Fibroblast of skin of abdomen (primary cell): ENCODE measurements at regions not wholly inside any gene's neighbourhood (a gene's known extent, or its start where the extent isn't known, plus 50 kb on each side); places are given as distances from the start of the nearest gene placed in this dataset.

ENCODE experiments used
- DNase-seq: peaks from one replicate; pipeline ENCODE4 v3.0.0-alpha.2; 2013

DNA sequence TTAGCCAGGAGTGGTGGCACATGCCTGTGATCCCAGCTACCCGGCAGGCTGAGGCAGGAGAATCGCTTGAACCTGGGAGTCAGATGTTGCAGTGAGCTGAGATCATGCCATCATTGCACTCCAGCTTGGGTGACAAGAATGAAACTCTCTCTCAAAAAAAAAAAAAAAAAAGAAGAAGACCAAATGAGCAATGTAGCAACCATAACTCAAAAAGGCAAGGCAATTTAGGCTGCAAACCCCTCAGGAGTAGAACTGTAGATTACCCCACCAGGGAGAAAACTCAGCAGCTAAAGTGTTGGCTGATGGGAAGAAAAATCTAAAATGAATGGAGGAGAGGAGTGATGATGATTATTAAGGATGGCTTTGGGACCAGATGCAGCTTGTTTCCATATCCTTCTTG lies 256.7 kb upstream of the UBASH3B start:
- no peak for DNase-seq

DNA sequence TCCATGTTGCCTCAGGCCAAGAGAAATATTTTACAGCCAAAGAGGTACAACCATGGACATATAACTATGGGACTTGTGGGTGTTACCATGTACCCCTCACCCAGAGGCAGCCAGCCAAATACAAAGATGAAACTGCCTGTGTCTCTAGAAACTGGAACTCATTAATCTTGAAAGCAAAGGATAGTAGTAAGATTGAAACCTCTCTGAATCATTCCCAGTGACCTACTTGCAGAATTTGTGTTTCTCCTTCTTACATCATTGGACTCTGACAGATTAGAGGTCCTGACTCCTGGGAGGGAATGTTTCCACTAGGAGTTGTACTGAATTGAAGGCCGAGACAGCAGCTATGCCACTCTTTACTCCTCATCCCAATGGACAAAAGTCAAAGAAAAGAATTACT lies 257.4 kb upstream of the UBASH3B start:
- peak; percentile 66 for DNase-seq

DNA sequence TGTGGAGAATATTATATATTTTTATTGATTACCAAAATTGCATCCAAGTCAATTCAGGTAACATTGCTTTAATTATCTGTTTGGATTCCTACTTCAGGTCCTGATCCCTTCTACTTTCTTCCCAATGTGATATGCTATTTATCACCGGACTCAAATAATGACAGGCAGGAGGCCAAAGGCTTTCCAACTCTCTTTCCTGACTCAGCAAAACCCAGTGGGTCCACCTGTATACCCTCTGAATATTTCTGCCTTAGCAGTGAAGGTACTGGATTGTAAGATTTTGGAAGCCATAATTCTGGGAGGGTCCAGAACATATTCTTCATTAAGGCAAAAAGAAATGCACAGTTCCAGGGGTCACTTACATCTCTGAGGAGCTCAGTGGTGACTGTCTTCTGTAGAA lies 260.2 kb upstream of the UBASH3B start:
- no peak for DNase-seq

DNA sequence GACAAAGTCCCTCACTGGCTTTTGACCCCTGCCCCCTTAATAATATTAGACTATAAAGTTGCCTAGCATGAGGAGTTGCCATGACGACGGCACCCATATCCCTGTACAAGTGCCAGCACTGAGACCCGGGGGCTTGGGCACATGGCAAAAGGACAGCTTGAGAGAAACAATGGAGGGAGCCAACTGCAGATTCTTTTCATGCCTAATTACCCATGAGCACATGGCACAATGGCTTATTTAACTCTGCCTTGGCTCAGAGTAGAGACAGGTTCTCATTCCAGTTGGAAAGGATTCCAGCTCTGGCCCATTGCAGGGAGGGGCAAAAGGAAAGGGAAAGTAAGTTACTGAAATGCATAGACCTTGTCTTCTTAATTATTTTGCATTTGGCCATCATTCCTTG lies 261.2 kb upstream of the UBASH3B start:
- DNase-seq = no peak

DNA sequence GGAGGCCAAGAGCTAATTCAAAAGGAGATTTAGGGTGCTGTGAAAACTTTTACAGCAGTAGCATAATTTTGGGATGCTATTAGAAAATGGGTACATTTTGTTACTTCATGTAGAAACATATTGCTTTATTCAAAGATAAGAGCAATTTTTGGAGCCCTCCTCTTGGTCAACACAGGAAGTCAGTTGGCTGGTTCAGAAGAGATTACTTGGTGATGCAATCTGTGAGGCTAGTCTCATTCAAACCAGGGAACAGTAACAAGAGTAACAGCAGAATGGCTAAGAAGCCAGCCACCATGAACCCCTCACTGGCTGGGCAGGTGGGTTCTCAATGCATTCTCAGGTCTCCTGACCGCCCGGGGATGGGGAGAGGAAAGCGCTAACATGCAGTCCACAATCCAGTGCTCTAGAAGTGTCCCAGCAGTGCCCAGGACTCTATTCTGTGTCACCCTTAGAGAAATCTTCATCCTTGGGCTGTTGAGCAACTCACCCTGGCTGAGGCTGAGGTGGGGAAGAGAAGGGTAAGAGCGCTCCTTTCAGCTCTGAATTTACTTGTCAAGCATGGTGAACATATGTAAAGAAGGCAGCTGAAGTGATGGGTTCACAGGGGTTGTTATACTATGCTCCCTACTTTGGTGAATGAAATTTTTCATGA lies 262.2 kb upstream of the UBASH3B start:
- no peak for DNase-seq

DNA sequence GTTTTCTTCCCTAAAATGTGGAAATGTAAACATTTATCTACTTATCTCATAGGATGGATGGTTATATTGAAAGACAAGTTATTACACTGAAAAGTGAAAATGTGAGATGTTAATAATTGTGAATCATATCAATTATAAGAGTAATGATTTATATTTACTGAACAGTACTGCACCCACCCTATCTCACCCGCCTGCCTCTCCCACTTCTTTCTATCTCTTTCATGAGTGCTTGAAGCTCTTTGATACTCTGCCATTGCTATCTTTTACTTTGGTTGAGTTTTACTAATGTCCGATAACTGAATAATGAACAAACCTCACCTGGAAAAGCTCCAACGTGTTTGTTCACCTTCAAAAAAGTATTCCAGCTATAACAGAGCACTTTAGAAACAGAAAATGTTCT lies 263.0 kb upstream of the UBASH3B start:
- no peak for DNase-seq

DNA sequence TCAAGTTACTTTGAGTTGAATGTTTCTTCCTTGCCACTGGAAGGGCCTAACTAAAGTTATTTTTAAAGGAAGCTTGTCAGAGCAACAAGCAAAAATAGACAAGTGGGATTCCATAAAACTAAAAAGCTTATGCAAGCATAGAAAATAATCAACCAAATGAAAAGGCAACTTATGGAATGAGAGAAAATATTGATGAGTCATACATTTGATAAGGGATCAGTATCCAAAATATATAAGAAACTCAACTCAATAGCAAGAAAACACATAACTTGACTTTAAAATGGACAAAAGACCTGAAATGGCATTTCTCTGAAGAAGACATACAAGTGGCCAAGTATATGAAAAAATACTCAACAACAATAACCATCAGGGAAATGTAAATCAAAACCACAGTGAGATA lies 264.5 kb upstream of the UBASH3B start:
- DNase-seq = no peak

DNA sequence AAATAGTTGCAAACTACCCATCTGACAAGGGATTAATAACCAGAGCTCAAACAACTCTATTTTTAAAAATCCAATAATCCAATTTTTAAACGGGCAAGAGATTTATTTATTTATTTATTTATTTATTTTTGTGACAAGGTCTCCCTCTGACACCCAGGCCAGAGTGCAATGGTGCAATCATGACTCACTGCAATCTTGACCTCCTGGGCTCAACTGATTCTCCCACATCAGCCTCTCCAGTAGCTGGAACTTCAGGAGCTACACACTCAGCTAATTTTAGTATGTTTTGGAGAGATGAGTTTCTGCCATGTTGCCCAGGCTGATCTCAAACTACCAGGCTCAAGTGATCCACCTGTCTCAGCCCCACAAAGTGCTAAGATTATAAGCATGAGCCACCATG lies 267.2 kb upstream of the BLID start:
- no peak for DNase-seq

DNA sequence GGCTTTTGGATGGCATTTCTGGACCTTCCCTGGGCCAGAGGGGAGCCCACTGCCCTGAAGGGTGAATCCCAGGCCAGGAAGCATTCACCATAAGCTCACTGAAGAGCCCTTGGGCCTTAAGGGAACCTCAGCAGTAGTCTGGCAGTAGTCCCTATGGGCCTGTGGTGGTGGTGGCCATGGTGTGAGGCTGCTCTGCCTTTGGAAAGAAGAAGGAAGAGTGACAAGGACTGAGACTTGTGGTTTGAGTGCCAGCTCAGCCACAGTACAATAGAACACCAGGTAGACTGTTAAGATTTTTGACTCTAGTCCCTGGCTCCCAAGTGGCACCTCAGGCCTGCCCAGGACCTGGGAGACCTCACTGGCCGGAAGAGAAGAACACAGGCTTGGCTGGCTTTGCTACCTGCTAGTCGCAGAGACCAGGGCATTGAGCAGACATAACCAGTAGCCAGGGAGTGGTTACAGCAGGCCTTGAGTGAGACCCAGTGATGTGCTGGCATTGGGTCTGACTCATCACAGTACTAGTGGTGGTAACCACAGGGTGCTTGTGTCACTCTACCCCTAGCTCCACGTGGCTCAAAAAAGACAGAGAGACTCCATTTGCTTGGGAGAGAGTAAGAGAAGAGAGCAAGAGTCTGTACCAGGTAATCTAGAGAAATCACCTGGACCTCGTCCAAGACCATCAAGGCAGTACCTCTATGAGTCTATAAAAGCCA lies 259.8 kb upstream of the BLID start:
- DNase-seq = peak; percentile 46

DNA sequence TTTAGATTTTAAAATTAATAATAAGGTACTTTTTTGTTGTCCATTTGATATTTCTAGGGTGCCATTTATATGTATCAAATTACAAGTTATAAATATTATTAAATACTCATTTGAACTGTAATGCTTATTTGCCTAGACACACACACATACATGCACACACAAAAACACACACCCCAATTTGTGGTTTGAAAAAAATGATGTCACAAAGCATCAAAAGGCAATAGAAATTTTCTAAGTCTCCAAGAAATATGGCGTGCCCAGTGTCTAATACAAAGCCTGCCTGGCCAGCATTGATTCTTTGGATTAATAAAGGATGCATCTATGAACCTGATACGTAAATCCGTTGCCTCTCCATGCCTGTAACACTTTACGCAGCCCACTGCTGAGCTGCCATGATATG lies 252.8 kb upstream of the BLID start:
- no peak for DNase-seq

DNA sequence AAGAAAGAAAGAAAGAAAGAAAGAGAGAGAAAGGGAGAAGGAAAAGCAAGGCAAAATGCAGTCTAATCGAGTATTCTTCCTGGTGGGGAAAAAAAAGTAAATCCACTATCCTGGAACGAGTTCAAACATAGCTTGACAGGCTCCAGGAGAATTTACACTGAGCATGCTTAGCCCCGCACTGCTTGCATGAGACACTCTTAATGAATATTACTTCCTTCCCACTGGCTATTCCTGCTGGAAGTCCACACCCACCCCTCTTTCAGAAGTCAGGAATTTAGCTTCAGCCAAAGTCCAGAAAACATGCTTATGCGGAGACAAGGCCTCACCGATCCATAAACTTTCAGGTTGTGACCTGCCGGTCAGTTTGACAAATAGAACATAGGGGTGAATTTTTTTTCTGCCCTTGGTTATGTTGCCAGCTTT lies 251.8 kb upstream of the BLID start:
- peak; percentile 78 for DNase-seq

DNA sequence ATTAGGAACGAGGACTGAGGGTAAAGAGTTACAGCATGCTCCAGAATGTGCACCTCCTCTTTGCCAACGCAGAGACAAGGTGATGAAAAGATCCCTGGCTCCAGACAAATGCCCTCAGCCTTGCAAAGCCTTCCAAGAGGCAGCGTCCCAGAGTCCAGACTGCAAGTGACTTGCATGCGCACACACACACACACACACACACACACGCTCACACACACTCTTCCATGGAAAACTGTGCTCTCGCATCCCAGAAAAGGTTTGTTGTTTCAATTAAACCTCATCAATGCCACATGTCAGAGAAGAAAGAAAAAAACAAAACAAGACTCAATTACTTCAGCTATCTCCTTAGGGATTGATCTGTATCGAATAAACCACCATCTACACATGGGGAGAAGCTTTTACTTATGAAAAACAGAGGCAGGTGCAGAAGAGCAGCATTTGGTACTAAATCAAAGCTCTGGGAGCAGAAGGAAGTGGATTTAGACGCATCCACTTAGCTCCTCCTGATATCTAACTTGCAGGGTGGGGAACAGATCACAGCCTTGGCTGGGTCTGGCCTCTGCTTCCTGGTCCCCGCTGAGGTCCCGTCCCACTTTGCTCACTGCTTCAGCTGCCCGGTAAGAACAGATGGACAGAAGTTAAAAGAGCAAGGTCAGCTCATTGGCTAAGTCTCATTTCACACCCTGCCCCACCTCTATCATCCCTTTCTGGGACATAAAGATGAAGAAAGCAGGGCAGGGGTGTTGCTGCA lies 249.8 kb upstream of the BLID start:
- DNase-seq = peak; percentile 36

DNA sequence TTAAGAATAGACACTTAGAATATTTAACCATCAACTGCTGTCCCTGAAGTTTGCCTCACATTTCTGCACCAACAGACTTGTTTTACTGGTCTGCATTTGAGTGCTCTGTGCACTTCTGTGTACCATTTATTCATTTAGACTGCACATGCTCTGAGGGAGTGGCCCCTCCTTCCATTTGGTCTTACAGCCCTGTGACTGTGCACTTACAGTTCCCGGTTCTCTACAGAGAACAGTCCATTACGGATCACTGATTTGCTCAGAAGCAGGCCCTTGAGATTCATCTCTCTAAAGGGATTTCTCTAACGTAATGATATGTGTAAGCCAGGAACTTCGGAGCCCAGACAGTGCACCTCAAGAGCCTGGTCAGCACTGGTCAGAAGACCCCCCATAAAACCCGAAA lies 247.3 kb upstream of the BLID start:
- no peak for DNase-seq

DNA sequence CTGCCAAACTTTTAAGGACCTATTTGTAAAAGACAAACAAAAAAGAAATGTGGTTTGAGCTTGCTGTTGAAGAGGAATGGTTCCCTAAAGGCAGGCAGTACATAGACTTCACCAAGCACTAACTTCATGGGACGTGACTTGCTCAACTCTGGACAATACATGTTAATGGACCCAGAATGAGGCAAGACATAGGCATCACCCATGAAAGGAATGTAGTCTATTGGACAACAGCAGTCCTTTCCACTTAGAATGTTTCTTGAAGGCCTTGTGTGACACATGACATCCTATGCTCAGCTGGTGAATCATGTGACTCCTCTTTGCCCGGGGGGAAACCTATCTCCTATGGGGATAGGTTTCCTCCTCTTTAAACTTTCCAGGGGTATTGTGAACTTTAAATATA lies 246.4 kb upstream of the BLID start:
- no peak for DNase-seq

DNA sequence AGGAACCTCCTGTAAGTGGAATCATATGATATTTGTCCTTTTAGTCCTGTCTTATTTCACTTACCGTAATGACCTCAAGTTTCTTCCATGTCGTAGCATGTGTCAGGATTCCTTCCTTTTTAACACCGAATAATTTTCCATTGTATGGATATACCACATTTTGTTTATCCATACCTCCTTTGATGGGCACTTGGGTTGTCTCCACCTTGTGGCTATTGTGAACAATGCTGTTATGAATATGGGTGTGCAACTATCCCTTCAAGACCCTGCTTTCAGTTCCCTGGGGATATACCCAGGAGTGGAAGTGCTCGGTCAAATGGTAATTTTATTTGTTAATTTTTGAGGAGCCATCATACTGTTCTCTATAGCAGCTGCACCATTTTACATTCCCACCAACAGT lies 244.9 kb upstream of the BLID start:
- DNase-seq = no peak

DNA sequence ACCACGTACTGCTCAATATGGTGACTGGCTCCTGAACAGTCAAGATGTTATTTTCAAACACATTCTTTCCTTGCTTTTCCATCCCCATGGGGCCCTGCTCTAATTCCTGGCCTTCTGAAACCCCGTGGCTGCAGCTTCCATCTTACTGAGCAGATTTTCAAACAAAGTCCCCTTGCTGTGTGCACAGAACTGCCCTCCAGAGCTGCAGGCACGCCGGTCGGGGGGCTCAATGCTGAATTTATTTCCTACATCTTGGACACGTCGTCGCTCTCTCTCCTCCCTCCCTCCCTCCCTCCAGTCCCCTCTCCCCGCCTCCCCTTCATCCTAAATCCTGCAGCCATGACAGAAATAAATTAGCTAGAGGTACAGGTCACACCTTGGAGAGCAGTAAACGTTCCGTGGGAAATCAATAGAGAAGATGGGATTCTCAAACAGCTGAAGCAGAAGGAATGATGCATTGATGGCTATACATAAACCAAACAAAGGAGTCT lies 243.1 kb upstream of the BLID start:
- DNase-seq = no peak

DNA sequence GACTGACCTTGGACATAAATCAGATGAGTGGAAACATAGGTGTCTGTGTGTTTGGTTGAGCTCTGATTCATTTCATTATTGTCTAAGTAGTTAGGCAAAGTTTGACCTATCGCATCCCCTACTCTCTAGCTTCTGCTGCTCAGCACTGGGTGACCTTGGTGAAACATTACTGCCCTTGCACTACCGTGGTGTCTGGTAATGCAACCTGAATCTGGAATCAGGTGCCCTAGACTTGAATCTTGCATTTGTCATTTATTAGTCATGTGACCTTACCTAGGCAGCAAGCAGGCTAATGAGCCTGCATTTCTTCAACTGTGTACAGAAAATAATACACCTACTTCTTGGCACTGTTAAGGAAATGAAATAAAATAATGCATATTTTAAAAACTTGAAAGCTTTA lies 242.3 kb upstream of the BLID start:
- DNase-seq = no peak

DNA sequence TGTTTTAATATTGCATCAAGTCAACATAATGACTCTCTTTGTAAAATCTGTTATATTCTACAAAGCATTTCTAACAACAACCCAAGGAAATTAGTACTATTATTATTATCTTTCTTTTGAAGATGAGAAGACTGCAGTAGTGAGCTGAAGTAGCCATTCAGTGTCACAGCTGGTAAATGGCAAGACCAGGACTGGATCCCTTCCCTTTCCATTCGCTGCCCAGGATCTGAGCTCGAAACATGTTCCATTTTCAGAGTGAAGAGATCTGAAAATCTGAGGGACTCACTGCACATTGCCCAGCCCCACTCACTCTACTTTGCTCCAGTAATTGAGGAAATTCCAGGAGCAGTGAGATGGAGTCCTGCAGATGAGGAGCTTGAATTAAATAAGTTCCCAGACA lies 240.0 kb upstream of the BLID start:
- no peak for DNase-seq

DNA sequence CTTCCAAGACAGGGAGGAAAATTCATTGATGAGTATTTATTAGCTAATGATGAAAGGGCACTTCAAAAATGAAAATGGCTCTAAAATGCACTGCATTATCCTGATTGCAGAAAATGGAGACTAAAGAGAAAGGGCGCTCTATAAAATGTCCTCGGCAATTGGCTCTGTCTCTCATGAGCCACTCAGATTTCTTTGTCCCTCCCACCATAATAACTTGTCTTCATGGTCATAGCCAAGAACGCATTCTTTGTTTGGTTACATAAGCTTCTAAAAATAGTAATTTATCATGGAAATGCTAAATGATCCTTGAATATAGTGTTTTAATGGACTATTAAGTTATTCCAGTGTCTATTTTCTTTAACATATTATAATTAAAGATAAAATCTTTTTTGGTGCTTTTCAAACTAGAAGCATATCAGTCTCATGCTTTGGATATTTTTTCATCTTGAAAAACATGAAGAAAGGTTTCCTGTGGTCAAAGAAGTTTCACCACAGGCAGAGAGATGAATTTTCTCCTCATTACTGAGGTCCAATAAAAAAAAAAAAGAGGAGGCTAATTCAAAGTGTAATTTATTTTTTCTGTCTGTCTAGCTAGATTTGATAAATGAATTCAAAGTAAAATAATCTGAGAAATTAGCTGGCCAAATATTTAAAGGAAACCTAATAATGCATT lies 238.1 kb upstream of the BLID start:
- DNase-seq = no peak

DNA sequence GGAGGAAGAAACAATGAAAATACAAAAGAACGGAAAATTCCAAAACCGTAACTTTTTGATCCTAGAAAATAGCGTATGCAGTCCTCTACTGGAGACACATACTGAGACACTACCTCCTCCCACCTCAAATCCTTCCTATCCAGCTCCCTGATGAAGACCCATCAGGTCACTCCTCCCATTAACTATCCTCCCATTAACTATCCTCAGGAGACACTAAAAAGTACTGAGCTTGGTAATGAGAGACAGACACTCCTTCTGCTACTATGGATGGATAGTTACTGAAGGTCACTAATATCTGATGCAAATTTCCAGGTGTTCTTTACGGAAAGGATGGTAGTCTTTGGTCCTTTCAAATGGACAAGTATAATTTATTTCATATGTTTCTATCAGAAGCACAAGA lies 237.5 kb upstream of the BLID start:
- no peak for DNase-seq

DNA sequence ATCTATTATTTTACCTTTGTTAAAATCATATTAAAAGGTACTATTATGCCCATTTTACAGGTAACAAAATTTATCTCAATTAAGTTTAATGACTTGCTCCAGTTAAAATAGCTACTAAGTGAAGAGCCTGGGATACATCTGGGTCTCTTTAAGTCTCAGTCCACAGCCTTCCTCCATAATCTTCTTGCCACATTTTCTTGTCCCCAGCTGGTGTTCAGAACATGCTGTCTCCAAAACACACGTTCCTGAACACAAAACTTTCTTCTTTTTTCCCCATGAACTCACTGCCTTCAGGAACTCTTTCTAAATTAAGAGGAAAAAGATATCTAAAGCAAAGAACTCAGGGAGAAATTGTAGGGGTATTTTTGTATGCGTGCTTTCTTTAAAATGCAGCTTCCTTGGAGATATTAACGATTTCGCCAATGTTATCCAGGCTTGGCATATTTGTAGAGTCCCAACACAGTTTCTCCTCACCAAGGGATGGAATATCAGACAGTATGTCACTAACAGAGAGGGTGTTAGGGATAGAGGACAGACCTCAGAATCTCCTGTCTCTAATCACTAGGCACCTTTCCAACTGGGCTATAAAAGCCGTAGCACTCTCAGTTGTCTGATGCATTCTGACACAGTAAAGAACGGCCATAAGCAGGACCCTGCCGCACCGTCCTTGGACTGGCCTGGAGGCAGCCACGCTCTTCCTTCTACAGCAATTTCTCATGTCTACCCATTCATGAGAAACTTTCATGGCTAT lies 232.8 kb upstream of the BLID start:
- DNase-seq = no peak

DNA sequence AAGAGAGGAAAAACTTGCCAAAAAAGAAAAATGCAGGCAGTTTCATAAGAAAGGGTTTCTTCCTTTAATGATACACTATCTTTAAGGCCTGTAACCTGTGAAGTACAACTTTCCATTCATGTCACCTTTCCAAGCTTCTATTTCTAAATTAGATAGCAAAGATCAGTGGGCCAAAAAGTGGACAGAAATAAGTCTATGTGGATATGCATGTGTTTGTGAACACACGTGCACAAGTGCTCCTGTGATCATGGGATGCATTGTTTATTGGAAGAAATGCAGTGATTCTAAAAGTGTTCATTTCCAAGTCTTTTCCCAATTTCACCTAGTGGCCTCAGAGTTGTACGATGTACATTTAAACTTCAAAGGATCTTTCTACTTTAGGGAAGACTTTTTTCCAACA lies 230.0 kb upstream of the BLID start:
- no peak for DNase-seq

DNA sequence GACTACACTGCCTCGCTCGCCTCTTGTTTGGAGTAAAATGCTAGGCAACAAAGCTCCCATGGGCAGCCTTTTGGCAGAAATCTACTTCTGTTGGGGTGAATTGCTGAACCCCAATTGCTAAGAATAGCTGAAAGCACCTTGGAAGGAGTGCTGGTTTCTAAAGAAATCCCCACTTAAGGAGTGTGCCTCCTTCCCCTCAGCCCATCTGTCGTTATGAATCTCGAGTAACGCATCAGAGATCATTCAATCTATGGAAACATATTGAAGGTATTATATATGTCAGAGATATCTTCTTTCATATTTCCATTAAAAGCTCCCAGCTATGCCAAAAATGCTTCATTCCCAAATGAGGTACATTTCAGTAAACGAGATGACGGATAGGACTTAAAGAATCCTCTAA lies 229.6 kb upstream of the BLID start:
- DNase-seq = peak; percentile 70
